Lower lobe of right lung (tissue), 2 donors: ENCODE measurements at regions not wholly inside any gene's neighbourhood (a gene's known extent, or its start where the extent isn't known, plus 50 kb on each side); places are given as distances from the start of the nearest gene placed in this dataset.

ENCODE experiments used
- ATAC-seq, 2 donors: fragments of 200-7000 bp; cut with Tn5 transposase; one replicate each; pipeline ENCODE4 v1.9.1; 2020 to 2022; ENCODE audit warnings: mild to moderate bottlenecking in 2 of 2, moderate library complexity in 2 of 2
- DNase-seq: peaks from one replicate; pipeline ENCODE4 v3.0.0-alpha.2; 2020
- H3K27ac ChIP-seq: fragments of 200-600 bp; one replicate; pipeline ENCODE4 v1.8.0; 2022
- H3K27me3 ChIP-seq: fragments of 200-600 bp; one replicate; pipeline ENCODE4 v1.8.0; 2022; ENCODE audit warnings: low read depth
- H3K36me3 ChIP-seq: fragments of 200-600 bp; one replicate; pipeline ENCODE4 v1.8.0; 2022; ENCODE audit warnings: mild to moderate bottlenecking
- H3K4me1 ChIP-seq: fragments of 200-600 bp; one replicate; pipeline ENCODE4 v1.8.0; 2022
- H3K4me3 ChIP-seq: fragments of 200-600 bp; one replicate; pipeline ENCODE4 v1.8.0; 2022; ENCODE audit warnings: mild to moderate bottlenecking
- H3K9me3 ChIP-seq: fragments of 200-600 bp; one replicate; pipeline ENCODE4 v1.8.0; 2022
- CTCF ChIP-seq: fragments of 200-600 bp; IDR thresholded peaks from one replicate; pipeline ENCODE4 v1.8.0; 2022; ENCODE audit warnings: antibody characterized with exemption, mild to moderate bottlenecking
- intact Hi-C: fragments of 100-400 bp; cut with DNase I; formaldehyde crosslinking; loops from one replicate; pipeline ENCODE4 v1.11.0; 2022
- donor health status: DM: no; HTN: yes; CAD: no; lungs with severe emphysema.

GRCh38 chr16:80161799-80162739 lies 378.7 kb upstream of the DYNLRB2 start:
- H3K4me1 ChIP-seq, result no peaks in the 10 kb centered on the region
- DNase-seq (no peak), ATAC-seq (no peak)
- H3K4me3 ChIP-seq, result no peak overlapping the region
- no peak overlapping the region for H3K27ac ChIP-seq
- no peak for TF ChIP-seq CTCF
- peaks cover 5% of the 10 kb centered on the region for H3K27me3 ChIP-seq
- intact Hi-C loops, result no loop called here
- no peaks in the 10 kb centered on the region for H3K36me3 ChIP-seq
- no peaks in the 10 kb centered on the region for H3K9me3 ChIP-seq

- no peaks in the 10 kb centered on the region for H3K36me3 ChIP-seq
- TF ChIP-seq CTCF, result no peak
These were observed 382.0 kb upstream of the DYNLRB2 start for GRCh38 chr16:80158766-80159165.

GRCh38 chr16:80151722-80152111 lies 389.1 kb upstream of the DYNLRB2 start:
- Histone ChIP-seq H3K4me3 (no peak overlapping the region), H3K27me3 (no peaks in the 10 kb centered on the region), H3K36me3 (no peaks in the 10 kb centered on the region), H3K4me1 (peaks cover 6% of the 10 kb centered on the region), H3K9me3 (no peaks in the 10 kb centered on the region), H3K27ac (no peak overlapping the region)
- intact Hi-C loops, result no loop called here
- DNase-seq (no peak), ATAC-seq (no peak)
- no peak for TF ChIP-seq CTCF

More at GRCh38 chr16:80158766-80159165, 382.0 kb upstream of the DYNLRB2 start:
- no peak overlapping the region for H3K4me3 ChIP-seq
- ATAC-seq (no peak), DNase-seq (no peak)
- no peaks in the 10 kb centered on the region for H3K27me3 ChIP-seq
- H3K9me3 ChIP-seq, result no peaks in the 10 kb centered on the region
- intact Hi-C loops, result no loop called here
- no peak overlapping the region for H3K27ac ChIP-seq
- H3K4me1 ChIP-seq, result no peaks in the 10 kb centered on the region

GRCh38 chr16:80150978-80151721 lies 389.6 kb upstream of the DYNLRB2 start:
- no peaks in the 10 kb centered on the region for H3K9me3 ChIP-seq
- H3K4me1 ChIP-seq, result peaks cover 6% of the 10 kb centered on the region
- no peak overlapping the region for H3K27ac ChIP-seq
- H3K36me3 ChIP-seq, result no peaks in the 10 kb centered on the region
- no peaks in the 10 kb centered on the region for H3K27me3 ChIP-seq
- intact Hi-C loops, result no loop called here
- no peak overlapping the region for H3K4me3 ChIP-seq
- TF ChIP-seq CTCF, result no peak
- DNase-seq (no peak), ATAC-seq (no peak)

GRCh38 chr16:80148826-80149225 lies 392.0 kb upstream of the DYNLRB2 start:
- Histone ChIP-seq H3K4me3 (no peak overlapping the region), H3K9me3 (no peaks in the 10 kb centered on the region), H3K36me3 (no peaks in the 10 kb centered on the region), H3K27ac (no peak overlapping the region), H3K4me1 (peaks cover 6% of the 10 kb centered on the region), H3K27me3 (no peaks in the 10 kb centered on the region)
- DNase-seq (no peak), ATAC-seq (no peak)
- TF ChIP-seq CTCF, result no peak
- intact Hi-C loops, result no loop called here
